GM11168 (cell line): ENCODE measurements at regions not wholly inside any gene's neighbourhood (a gene's known extent, or its start where the extent isn't known, plus 50 kb on each side); places are given as distances from the start of the nearest gene placed in this dataset.

ENCODE experiments used
- in situ Hi-C: fragments of 300-500 bp; cut with MboI; formaldehyde crosslinking; loops from one replicate; pipeline ENCODE4 v1.12.0; 2022; ENCODE audit warnings: low sequenced_read_pairs; ENCODE audit not compliant: unreplicated experiment

GRCh38 chr15:35907511-35907910 is 361.5 kb upstream of the DPH6 start:
- in situ Hi-C loops, result no loop called here

DNA sequence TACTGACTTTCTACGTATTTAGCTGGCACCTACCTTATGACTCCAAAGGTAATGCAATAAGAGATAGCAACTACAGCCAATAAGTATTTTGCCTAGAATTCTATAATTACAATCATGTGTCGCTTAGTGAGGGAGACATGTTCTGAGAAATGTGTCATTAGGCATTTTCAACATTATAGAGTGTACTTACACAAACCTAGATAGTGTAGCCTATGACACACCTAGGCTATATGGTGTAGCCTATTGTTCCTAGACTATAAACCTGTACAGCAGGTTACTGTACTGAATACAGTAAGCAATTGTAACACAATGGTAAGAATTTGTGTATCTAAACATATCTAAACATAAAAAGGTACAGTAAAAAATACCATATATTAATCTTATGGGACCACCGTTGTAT is 363.4 kb upstream of the DPH6 start:
- in situ Hi-C loops, result no loop called here

GRCh38 chr15:35910227-35910626 is 364.3 kb upstream of the DPH6 start:
- in situ Hi-C loops, result no loop called here

GRCh38 chr15:35911052-35911777 is 365.2 kb upstream of the DPH6 start:
- in situ Hi-C loops, result no loop called here

DNA sequence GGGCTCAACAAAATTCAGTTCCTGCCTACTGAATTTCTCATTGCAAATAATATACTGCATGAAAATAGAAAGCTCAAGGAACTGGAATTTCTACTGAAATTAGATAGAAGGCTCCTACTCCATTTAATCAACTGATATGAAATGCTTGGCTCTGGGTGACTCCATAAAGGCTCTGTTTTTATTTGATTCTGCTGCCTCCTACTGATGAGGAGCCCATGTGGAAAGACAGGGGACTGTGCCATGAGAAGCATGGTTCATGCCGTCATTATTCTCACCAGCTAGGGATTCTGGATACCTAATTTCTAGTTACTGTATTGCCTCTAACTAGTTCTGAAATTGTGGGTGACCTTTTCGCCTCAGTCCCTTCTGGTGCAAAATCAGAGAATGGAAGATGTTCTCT is 366.2 kb upstream of the DPH6 start:
- in situ Hi-C loops, result no loop called here

- in situ Hi-C loops, result no loop called here
Observed at GRCh38 chr15:35914573-35914972, 368.6 kb upstream of the DPH6 start.

DNA sequence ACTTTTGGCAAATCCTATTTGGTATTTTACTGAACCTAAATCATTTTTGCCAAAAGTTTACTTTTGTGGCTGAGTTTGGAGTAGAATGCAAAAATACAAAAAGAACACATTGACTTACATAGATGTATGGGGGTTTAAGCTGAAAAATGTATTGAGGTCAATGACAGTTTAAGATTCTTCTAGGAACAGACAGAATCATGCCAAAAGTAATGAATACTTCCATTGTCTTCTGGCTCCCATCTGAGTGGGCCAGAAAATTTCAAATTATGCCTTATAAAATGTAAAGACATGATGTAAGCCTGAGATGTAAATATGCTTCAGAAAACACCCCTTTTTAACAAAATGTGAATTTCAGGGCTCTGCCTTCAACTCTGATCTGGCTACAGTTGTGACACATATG is 375.1 kb upstream of the DPH6 start:
- in situ Hi-C loops, result no loop called here

DNA sequence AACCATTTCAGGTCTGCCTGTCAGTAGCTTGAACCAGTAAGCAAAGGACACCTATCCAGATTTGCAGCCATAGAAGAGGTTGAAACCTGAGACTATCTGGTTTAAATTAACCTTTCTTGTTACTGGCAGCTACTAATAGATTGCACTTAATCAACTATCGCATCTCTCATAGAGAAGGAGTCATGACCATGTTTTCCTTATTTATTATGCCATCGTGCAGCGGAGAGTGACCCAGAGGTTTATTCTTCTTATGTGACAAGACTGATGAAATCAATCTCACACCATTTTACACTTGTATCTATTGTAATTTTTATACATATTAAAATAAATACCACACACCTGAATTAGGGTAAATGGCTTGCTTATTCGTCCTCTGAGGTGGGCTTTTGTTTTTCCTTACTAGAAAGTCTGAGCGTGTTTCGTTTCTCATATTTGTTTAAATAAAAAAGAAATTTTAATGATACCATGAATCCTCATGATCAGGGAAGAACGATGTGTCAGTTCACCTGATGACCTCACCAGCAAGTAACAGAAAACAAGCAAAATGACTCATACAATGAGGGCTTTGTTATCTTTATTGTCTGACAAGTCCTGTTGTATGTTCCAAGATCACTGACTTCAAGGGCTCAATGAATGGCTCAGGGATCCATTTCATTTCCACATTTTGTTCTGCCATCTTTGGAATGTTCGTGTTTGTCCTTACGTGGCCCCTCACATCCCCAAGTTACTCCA is 379.5 kb upstream of the DPH6 start:
- in situ Hi-C loops, result no loop called here

DNA sequence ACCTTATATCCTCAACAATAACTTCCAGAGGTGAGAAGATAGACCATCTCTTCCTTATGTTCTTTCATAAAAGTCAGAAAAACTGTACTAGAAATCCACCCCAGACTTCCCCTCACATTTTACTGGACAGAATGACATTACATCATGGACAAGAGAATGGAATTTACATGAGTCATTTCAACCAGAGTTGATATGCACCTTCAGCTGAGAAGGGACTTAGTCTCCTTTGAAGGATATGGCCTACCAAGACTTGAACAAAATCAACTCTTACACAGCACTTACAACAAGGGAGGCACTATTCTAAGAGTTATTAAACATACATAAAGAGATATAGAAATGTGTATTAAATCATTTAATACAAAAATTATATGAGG is 380.0 kb upstream of the DPH6 start:
- in situ Hi-C loops, result no loop called here

- in situ Hi-C loops, result no loop called here
Observed at GRCh38 chr15:35928847-35929246, 382.9 kb upstream of the DPH6 start.

DNA sequence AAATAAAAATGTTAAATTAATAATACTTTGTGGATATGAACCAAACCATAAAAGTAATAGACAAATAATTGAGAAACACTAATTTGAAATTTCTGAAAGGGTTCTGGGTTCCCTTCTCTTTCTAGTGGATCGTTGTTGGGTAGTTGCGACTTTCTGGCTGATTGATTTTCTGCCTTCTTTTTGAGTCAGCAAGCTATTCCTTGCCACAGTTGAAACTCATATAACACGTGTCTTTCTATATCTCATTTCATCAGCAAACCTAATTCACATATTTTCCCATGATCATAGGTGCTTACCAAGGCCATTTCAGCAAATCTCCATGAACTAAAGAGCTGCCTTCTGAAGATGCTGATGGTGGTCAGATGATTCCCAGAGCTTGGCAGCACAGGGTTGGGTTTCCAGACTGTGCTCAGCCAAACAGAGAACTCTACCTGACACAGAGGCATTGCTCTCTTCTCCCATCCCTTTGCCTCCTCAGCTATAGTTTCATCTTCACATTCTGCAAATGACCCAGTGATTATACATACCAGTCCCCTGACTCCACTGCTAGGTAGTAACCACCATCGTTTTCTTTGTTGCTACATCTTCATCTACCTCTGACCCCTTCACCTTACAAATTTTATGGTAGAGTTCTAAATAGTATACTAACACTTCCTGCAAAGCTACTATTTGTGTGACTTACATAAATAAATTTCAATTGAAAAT is 383.9 kb upstream of the DPH6 start:
- in situ Hi-C loops, result no loop called here

DNA sequence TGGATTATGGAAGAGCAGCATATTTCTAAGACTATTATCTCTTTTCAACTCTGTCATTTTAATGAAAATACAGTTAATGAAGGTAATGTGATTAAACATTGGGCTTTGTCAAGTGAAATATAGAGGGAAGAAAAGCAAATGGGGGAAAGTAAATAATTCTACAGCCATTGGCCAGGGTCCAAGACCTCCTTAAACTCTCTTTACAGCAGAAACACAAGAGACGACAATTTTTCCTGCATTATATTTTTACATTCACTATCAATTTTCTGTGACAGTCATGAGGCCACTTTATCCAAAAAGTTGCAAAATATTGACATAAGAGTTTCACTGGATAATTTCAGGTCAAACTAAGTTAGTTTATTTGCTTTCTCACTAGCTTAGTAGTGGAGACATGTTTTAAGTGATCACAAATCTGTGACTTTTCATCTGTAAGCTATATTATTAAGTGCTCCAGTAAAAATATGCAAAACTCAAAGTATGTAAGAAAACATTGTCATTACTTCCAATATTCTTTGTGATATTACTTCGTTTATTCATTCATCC is 385.9 kb upstream of the DPH6 start:
- in situ Hi-C loops, result no loop called here

- in situ Hi-C loops, result no loop called here
Observed at GRCh38 chr15:35932531-35932930, 386.6 kb upstream of the DPH6 start.

GRCh38 chr15:35933531-35933930 is 387.6 kb upstream of the DPH6 start:
- in situ Hi-C loops, result no loop called here

DNA sequence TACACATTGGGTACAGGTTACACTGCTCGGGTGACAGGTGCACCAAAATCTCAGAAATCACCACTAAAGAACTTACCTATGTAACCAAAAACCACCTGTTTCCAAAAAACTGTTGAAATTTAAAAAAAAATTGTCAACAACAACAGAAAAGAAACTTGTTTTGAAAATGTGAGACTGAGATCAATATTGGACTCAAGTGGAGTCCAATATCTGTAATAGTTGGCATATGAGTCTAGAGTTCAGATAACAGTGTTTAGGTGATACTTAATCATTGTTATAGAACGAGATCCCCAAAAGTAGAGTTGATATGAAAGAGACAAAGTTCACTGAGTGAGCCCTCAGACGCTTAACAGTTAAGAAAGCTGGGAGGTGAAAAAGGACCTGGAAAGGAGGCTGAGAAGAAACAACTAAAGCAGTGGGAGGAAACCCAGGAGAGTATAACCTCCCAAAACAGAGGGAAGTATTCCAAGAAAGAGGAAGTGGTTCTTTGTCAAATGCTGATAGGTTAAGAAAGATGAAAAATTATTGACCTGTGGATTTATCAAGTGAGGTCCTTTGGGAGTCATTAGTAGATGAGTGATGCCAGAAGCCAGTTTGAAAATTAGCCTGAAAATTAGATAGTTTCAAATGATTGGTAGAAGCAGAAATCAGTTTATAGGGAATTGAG is 388.6 kb upstream of the DPH6 start:
- in situ Hi-C loops, result no loop called here

GRCh38 chr15:35936284-35936683 is 390.3 kb upstream of the DPH6 start:
- in situ Hi-C loops, result no loop called here

GRCh38 chr15:35937380-35937779 is 391.4 kb upstream of the DPH6 start:
- in situ Hi-C loops, result no loop called here

DNA sequence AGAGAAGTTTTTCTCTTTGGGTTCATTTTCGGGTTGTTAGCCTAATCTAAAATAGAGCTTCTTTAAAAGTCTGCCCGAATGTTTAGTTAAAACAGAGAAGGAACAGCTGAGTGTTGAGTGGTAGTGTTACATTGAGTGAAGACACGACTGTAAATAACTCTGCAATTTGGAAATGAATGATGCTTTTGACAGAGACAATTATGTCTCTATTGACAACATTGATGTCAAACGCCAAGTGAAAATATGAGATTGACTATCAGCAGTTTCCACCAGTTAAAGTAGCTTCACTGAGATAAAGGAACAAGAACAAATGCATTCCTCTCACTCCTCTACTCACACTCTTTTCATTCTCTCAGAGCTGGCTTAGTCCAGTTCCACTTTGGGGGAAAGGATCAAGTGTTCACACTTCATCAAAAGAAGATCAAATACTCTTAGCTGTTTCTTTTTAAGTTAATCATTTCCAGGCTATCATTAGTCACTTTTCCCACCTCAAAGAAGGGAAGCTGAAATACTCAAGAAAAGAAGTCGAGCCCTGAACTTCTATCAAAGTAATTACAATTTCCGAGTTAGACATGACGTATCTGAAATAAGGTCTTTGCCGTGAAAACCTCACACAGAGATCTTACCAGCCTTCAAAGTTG is 399.1 kb upstream of the DPH6 start:
- in situ Hi-C loops, result no loop called here

DNA sequence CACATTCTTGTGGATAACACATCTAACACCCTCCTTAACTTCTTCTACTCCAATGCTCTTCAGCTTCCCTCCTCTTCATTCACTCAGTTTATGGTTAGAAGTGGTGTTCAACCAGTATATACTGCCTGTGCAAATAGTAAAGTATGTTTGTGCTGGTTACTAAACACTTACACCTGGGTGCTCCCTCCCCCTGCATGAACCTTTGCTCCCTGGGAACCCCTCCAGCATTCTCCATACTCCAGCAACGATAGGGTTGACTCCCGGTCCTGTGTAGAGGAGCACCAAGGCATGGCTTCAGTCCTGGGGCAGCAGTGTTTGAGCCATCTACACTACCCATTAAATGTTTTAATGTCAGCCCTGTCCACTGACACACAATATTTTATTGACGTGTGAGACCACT is 407.5 kb upstream of the DPH6 start:
- in situ Hi-C loops, result no loop called here

DNA sequence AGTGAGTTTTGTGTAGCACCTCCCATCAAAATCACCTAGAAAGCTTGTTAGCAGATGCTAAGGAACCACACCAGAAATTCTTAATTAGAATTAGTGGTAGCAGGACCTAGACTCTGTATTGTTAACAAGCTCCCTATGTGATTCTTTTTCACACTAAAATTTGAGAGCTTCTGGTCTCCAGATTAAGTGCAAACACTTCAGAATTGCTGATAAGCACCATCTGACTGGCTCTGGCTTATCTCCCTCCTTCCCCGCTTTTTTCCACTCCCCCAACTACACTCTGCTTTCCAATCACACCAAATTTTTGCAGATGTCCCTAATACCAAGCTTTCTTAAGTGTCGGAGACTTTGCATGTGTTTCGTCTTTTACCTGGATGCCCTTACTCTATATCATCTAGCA is 410.1 kb upstream of the DPH6 start:
- in situ Hi-C loops, result no loop called here
